Adrenal gland (tissue), 9 donors: ENCODE measurements at regions not wholly inside any gene's neighbourhood (a gene's known extent, or its start where the extent isn't known, plus 50 kb on each side); places are given as distances from the start of the nearest gene placed in this dataset.

Experiments
- DNase-seq, 7 donors: peaks; one replicate each; pipeline ENCODE4 v3.0.0-alpha.2; 2019 to 2020
- H3K27ac ChIP-seq, 5 donors: fragments of 200-600 bp; sonication (generic) in 4 of 5; 1 replicate in 3 of 5; 2 replicates in 2 of 5; pipeline versions ENCODE4 v1.5.1 to v1.8.0; 2016 to 2020; ENCODE audit warnings: mild to moderate bottlenecking in 1 of 5
- H3K27me3 ChIP-seq: fragments of 200-600 bp; 2 replicates; pipeline ENCODE4 v1.8.0; 2021
- H3K36me3 ChIP-seq, 2 donors: fragments of 200-600 bp; replicated peaks in 1 of 2; 1 replicate in 1 of 2; 2 replicates in 1 of 2; pipeline versions ENCODE4 v1.5.1 to v1.8.0; 2018 to 2022
- H3K4me1 ChIP-seq, 2 donors: fragments of 200-600 bp; replicated peaks in 1 of 2; 1 replicate in 1 of 2; 2 replicates in 1 of 2; pipeline versions ENCODE4 v1.5.1 to v1.8.0; 2018 to 2021
- H3K4me3 ChIP-seq, 4 donors: fragments of 200-600 bp; sonication (generic) in 3 of 4; one replicate each; pipeline ENCODE4 v1.5.1; 2016 to 2018
- H3K9me3 ChIP-seq, 3 donors: fragments of 200-600 bp; sonication (generic) in 1 of 3; replicated peaks in 1 of 3; 1 replicate in 2 of 3; 2 replicates in 1 of 3; pipeline versions ENCODE4 v1.5.1 to v1.8.0; 2016 to 2021
- POLR2A ChIP-seq, 2 donors: fragments of 450-650 bp; IDR thresholded peaks; one replicate each; pipeline ENCODE4 v1.6.1; 2017; ENCODE audit warnings: antibody characterized with exemption in 2 of 2, mild to moderate bottlenecking in 2 of 2, moderate library complexity in 1 of 2
- WGBS, 4 donors: extraction: QIAGEN DNeasy Blood & Tissue Kit in 2 of 4; methylation state at CpG; one replicate each; pipeline versions ENCODE4 v1.1.5 to v1.1.7; 2013 to 2017; 5-methylcytosine and 5-hydroxymethylcytosine counted together
- intact Hi-C, 2 donors: fragments of 100-400 bp; cut with DNase I; formaldehyde crosslinking; loops; one replicate each; pipeline versions ENCODE4 v1.14.1 to v1.15.0; 2022 to 2023
- TF ChIP-seq, protein P1 (sequence below), 6 experiments: fragments of 450-650 bp in 4 of 6; fragments of 200-600 bp in 2 of 6; sonication (generic) in 1 of 6; IDR thresholded peaks; 1 replicate in 5 of 6; 2 replicates in 1 of 6; pipeline versions ENCODE4 v1.5.1 to v1.8.0; 2016 to 2021; ENCODE audit warnings: antibody characterized with exemption in 6 of 6, mild to moderate bottlenecking in 2 of 6, moderate library complexity in 1 of 6
- donor health status: healthy with polysubstance abuse.
- donor health status: Bipolar disorder and iron deficiency.
- donor health status: DM: yes; HTN: yes; CAD: no.
- donor health status: DM: no; HTN: no; CAD: no.
- donor health status: DM: no; HTN: no; CAD: no.

DNA sequence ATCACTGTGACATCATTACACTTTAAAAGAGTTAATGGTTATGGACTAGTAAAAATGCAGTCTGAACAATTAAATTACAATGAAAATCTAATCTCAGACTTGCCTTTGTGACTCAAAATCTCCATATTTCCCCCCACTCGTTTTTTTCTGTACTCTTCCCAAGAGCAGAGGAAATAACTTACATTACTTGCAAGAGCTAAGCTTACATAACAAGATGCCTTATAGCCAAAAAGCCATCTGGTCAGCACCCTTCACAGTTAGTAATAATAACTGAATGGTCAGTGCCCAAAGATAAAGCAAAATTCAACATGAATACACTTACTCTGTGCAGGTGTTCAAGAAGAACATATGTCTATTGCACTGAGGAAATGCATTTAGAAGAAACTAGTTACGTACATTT, 1381.5 kb upstream of the CELF2 start:
- no peak for TF ChIP-seq POLR2A (IDR thresholded peaks at IDR 0.05)
- TF ChIP-seq, protein P1, sequence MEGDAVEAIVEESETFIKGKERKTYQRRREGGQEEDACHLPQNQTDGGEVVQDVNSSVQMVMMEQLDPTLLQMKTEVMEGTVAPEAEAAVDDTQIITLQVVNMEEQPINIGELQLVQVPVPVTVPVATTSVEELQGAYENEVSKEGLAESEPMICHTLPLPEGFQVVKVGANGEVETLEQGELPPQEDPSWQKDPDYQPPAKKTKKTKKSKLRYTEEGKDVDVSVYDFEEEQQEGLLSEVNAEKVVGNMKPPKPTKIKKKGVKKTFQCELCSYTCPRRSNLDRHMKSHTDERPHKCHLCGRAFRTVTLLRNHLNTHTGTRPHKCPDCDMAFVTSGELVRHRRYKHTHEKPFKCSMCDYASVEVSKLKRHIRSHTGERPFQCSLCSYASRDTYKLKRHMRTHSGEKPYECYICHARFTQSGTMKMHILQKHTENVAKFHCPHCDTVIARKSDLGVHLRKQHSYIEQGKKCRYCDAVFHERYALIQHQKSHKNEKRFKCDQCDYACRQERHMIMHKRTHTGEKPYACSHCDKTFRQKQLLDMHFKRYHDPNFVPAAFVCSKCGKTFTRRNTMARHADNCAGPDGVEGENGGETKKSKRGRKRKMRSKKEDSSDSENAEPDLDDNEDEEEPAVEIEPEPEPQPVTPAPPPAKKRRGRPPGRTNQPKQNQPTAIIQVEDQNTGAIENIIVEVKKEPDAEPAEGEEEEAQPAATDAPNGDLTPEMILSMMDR (IDR thresholded peaks at IDR 0.05): no peak
- intact Hi-C loops: no loop called here
- 53 to 67% (median 59%) methylated on average over 2 of the region's 2 CpGs for WGBS, 4 donors
- Histone ChIP-seq H3K27me3 (no peaks in the 10 kb centered on the region), H3K4me3 (no peak overlapping the region), H3K9me3 (no peaks in the 10 kb centered on the region), H3K36me3 (no peaks in the 10 kb centered on the region), H3K4me1 (no peaks in the 10 kb centered on the region), H3K27ac (no peak overlapping the region)
- no peak for DNase-seq

DNA sequence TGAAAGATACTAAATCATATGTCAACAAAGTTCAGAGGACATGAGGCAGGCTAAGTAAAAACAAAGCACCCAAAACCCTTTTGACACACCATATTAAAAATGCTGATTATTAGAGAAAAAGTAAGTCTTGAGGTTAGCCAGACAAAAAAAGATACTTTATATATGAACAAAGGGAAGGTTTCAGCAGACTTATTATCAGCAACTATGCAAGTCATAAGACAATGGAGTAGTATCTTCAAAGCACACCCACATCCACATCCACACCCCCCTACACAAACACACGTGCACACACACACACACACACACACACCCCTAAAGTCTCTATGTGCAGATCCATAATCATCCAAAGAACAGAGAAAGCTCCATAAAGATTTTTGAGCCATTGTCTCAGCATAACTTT, 1373.9 kb upstream of the CELF2 start:
- TF ChIP-seq, protein P1 (IDR thresholded peaks at IDR 0.05): no peak
- TF ChIP-seq POLR2A (IDR thresholded peaks at IDR 0.05): no peak
- DNase-seq: no peak
- no peak overlapping the region for H3K4me3 ChIP-seq
- intact Hi-C loops: no loop called here
- no peaks in the 10 kb centered on the region for H3K36me3 ChIP-seq
- no peak overlapping the region for H3K27ac ChIP-seq
- no peaks in the 10 kb centered on the region for H3K4me1 ChIP-seq
- WGBS, 4 donors: 44 to 74% (median 57%) methylated on average over 1 of the region's 1 CpG
- H3K9me3 ChIP-seq: no peaks in the 10 kb centered on the region
- no peaks in the 10 kb centered on the region for H3K27me3 ChIP-seq

DNA sequence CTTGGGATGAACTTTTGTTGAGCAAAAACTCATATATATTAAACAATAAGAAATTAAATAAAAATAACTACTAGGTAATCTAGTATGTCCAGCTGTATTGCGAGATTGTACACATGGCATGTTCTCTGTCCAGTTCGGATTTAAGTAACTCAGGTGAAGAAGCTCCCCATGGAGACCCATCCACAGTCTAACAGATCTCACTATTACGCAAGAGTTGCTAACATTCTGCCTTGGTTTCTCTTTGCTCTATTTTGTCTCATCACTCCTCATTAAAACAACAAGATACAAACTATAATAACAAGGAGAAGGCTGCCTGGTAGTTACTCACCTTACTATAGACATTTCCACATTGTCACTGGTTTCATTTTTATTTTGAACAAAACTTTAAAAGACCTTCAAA, 1372.3 kb upstream of the CELF2 start:
- H3K27ac ChIP-seq: no peak overlapping the region
- no peaks in the 10 kb centered on the region for H3K36me3 ChIP-seq
- no peaks in the 10 kb centered on the region for H3K4me1 ChIP-seq
- no peaks in the 10 kb centered on the region for H3K9me3 ChIP-seq
- WGBS, 4 donors: 87 to 92% (median 90%) methylated on average over 3 of the region's 3 CpGs
- no peak overlapping the region for H3K4me3 ChIP-seq
- no peaks in the 10 kb centered on the region for H3K27me3 ChIP-seq
- no peak for TF ChIP-seq POLR2A (IDR thresholded peaks at IDR 0.05)
- TF ChIP-seq, protein P1 (IDR thresholded peaks at IDR 0.05): no peak
- DNase-seq: no peak
- intact Hi-C loops: no loop called here

DNA sequence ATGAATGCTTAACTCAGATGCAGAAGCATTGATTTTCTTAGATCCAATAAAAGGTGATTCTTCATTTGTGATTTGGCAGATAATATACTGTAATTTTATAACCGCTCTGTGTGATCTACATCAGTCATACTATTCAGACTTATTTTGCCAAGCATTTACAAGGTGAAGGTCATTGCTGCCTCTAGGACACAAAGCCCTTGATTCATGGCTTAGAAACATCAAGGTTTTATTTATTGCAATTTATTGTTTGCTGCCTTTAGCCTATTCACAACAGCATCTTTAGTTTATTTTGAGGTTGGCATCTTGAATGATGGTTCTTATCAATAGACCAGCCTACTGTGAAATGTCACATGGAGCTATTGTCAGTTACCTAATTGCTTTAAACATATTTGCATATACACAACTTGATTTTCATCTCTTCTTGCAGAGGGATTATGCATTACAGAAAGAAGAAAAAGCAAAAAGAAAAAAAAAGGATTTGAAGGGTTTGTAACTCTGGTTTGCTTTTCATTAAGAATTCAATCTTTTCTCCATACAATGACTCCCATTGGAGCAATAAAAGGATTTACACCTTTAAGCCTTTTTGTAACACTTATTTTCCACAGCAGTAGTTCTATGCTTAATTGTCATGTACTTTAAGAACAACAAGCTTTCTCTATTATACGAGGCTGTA, 1371.6 kb upstream of the CELF2 start:
- intact Hi-C loops: no loop called here
- Histone ChIP-seq H3K4me3 (no peak overlapping the region), H3K27ac (no peak overlapping the region), H3K4me1 (no peaks in the 10 kb centered on the region), H3K27me3 (no peaks in the 10 kb centered on the region), H3K9me3 (no peaks in the 10 kb centered on the region), H3K36me3 (no peaks in the 10 kb centered on the region)
- no peak for TF ChIP-seq POLR2A (IDR thresholded peaks at IDR 0.05)
- TF ChIP-seq, protein P1 (IDR thresholded peaks at IDR 0.05): no peak
- WGBS, 4 donors: 39 to 57% (median 54%) methylated on average over 2 of the region's 2 CpGs
- no peak for DNase-seq
